ENCODE measurements at regions not wholly inside any gene's neighbourhood (a gene's known extent, or its start where the extent isn't known, plus 50 kb on each side); places are given as distances from the start of the nearest gene placed in this dataset.

GRCh38 chr11:97201743-97202612, 812.2 kb downstream of the JRKL start:
- no peak for TF ChIP-seq CTCF (conservative IDR thresholded peaks at IDR 0.05; ENCODE audit: low read depth, low read length)
- TF ChIP-seq EZH2 (IDR thresholded peaks at IDR 0.05; ENCODE audit: low read length, unreplicated experiment): no peak
